NCI-H2107 (cell line): ENCODE measurements at regions not wholly inside any gene's neighbourhood (a gene's known extent, or its start where the extent isn't known, plus 50 kb on each side); places are given as distances from the start of the nearest gene placed in this dataset.
A peak's percentile ranks its signal among the peaks of the same experiment; 100 is the strongest.

Source experiments
- DNase-seq: peaks from one replicate; lab custom pipeline; 2025; lab: John Stamatoyannopoulos, UW

DNA sequence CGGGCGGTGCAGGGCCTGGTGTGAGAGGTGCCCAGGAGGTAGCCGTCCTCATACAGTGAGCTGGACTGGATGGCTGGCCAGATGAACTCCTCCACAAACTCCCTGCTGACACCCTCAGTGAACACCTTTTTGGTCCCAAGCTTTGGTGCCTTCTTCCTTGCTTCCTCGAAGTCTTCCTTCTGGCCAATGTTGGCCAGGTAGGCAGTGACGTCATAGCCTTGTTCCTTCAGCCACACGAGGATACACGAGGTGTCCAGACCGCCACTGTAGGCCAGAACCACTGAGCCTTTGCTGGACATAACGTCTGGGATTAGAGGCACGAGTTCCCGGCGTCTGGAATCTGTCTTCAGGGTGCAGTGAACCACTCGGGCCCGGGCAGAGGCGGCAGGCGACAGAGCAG lies 206.8 kb upstream of the SP4 start:
- no peak for DNase-seq

DNA sequence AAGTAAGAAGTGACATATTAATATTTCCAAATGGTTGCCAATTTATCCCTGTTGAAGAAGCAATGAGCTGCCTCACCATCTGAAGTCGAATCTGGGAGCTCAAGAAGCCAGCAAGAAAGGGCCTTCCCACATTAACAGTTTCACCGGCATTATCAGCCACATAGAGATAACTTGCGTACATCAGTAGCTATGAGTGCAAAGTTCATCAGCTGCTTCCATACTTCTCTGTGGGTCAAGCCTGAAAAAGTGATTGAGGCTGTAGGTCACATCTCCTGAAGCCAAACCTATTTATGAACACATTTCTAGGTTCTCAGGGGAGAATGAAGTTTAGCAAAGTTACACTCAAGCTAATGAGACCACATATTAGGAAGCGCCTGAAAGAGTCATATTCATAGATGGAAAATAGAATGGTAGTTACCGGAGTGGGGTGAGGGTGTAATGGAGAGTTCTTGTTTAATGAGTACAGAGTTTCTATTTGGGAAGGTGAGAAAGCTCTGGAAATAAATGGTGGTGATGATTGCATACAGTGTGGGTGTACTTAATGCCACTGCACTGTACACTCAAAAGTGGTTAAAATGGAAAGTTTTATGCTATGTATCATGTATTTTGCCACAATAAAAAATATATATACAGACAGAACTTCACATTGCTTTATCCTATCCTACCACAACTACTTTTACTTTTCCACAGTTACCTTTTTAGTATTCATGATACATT lies 189.3 kb upstream of the SP4 start:
- no peak for DNase-seq

DNA sequence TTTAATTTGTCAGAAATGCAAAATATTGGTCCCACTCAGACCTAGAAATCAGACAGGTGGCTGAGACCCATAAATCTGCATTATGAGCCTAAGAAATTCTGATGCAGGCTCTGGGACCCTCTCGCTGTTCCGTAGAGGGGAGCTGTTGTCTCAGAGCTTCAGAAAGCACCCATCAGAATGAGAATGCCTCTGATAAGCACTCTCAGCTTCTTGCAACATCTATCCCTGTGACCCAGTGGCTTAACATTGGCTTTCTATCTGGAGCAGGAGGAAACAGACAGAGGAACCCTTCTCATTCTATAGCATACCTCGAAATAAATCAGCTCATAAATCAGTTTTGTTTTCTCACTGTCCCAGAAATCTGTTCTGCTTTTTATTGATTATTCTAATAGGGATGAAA lies 184.6 kb upstream of the SP4 start:
- DNase-seq = no peak

DNA sequence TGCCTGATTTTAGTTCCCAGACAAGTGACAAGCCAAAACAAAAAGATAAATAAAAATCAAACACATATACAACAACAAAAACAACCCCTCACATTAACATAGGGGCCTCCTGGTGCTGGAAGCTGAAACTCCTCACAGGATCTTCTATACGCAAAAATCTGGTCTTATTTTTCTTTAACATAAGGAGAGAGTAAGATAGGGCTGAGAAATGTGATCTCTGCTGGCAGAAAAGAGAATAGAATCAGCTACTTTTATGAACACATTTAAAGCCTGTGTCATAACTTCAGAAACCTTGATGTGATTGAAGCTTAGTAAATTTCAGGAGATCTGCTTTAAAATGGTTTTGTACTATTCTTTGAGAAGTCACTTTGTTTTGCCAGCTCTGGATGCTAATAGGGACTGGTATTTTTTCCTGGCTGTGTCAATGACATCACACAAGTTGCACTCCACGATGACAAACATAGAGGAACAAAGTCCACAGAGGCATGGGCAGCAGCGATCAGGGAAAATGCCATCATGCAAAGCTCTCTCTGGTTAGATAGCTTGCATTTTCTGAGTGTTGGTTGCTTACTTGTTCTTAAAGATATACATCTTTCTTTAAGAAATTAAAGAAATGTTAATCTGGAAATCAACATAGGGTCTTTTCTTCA lies 176.6 kb upstream of the SP4 start:
- DNase-seq = no peak

DNA sequence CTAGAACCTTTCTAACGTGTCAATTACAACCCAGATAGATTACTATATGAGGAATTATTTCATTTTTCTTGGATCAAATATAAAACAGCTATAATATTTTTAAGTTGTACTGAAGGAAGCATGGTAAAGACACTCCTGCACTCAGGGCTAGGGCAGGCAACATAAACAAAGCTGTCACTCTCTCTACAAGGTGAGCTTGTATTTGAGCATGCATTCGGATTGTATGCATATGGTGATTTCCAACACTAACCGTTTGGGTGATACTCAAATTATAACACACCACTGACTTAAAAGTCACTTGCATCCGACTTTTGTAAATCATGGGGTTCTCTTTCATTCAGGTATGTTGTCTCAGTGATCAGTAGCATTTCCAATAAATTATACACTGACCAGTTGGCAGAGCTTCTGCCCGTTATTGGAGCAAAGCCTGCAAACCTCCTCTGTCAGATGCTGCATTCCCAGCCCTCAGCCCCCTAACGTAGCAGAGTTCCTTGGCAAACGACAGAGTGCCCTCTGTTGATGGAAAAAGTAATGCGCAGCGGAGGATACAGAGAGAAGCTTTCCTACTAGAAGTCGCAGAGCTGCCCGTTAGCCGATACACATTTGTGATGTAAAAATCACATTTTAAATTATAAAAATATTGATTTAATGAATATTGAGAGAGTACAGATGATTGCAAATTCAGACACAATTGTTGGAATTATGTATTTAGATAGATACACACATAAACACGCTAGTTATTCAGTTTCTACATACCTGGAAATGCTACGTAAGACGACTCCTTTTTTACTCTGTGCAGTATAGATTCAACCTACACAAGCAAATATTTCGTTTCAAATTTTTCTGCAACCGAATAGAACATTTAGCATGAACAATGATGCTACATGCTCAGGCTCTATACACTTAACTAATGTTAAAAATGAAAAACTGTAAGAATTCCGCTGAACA lies 173.9 kb upstream of the SP4 start:
- peak; percentile 78 for DNase-seq

DNA sequence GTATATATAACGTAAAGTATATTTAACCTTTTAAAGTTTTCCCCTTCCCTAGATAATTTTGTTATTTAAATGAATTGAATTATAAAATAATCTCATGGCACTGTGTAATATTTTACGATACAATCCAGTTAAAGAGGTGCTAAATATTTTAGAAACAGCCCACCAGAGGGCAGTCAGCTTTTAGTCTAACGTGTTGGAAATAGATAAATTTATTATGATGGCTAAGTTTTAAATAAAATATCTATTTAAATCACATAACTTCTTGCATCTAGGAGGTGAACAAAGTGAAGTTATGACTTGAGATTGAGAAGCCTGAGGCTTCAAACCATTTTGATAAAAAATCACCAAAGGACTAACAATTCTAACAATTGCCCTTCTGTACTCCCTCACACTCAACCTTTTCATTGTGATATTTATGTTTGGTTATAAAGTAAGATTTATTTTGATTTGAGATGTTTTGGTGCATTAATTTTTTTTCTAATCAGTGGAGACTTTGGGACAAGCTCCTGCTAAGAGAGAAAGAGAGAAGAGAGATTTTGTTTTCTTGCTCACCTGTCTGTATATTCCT lies 171.5 kb upstream of the SP4 start:
- DNase-seq = no peak

DNA sequence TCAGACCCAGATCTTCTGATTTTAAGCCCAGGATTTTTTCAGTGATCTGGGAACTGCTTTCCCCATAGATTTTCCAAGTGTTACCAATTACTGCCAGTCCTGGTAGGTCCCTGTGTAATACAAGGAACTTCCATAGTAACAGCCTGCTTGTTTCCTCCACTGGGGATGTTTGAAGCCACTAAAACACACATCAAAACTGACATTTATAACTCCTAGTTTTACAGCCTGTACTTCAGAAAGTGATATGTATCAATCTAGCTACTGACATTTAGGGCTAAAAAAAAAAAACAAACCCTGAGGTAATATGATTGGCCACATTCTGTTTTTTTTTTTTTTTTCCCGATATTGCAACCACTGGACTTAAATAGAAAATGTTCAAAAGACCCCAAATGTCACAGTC lies 166.9 kb upstream of the SP4 start:
- DNase-seq = no peak

DNA sequence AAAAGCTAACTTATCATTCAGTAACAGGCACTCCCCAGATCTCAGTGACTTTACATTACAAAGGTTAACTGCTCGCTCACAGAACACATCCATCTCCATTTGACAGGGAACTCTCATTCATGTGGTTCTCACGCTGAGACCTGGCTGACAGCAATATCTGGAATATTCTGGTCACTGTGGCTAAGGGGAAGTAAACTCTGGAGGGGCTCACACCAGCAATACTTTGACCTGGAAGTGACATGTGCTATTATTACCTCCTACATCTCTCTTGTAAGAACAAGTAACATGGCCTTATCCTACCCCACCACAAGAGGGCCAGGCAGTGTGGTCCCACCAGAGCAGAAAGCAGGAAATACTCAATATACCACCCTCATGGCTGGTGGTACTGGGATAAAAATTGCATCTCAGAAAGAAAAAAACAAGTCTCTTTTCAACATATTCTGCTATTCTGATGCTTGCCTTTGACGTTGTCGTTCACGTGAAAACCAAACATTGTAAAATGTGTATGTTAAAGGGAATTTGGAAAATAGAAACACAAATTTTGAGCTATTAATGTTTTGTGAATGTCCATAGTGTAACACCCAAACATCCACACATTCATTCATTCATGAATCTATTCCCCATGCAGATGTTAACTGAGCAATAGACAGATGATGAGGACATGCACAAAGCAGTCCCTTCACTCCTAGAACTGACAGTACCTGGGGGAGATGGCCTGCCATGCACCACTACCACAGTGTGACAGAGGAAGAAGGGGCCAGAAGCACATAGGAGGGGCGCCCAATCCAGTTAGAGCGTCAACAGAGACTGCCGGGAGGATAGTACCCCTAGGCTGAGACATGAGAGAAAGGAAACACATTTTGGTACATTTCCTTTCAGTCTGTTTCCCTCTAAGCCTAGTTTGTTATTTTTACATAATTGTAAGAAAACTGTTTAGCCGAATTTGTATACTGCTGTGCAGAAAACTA lies 166.0 kb upstream of the SP4 start:
- no peak for DNase-seq

DNA sequence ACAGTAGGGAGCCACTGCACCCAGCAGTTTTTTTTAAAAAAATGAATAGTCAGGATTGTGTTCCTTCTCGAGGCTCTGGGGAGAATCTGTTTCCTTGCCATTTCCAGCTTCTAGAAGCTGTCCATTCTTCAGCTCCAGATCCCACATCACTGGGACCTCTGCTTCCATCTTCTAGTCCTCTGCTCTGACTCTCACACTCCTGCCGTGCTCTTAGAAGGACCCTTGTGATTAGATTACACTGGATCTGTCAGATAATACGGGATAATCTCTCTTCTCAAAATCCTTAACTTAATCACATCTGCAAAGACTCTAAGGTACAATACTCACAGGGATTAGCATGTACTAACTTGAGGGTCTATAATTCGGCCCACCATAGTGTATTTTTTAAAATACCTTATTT lies 158.9 kb upstream of the SP4 start:
- DNase-seq = no peak

DNA sequence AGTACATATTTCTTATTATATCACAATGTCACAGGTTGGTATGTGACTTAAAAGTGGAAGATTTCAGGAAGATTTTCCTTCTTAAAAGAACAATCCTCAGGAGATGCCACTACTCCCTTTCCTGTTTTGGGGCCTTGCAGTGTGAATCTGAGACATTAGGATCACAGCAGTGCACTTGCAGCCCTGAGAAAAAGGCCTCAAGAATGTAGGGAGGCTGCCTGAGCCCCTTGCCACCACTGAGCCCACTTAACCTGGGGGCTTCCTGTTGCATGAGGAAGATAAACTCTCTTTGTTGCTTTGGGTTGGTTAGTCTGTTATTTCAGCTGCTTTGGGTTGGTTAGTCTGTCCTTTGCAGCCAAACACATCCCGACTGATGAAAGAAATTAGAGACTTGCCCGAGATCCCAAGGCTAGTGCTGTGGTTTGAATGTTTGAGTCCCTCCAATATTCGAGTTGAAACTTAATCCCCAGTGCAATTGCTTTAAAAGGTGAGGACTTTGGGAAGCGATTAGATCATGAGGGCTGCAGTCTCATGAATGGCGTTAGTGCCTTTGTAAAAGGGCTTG lies 151.3 kb upstream of the SP4 start:
- DNase-seq = no peak

DNA sequence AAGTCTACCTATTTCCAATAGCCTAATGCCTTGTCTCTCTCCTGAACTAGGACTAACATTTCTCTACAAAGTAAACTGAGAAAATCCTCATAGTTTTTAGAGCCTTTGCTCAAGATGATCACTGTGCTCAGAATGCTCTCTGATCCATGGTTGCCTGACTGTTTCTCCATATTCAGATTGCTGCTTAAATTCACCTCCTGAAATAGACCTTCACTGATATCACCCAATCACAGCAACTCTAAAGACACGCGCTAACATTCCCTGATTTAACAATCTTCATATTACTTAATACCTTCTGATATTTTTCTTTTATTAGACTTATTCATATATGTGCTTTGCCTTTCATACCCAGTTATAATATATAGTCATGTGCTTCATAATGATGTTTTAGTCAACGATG lies 148.9 kb upstream of the SP4 start:
- no peak for DNase-seq

DNA sequence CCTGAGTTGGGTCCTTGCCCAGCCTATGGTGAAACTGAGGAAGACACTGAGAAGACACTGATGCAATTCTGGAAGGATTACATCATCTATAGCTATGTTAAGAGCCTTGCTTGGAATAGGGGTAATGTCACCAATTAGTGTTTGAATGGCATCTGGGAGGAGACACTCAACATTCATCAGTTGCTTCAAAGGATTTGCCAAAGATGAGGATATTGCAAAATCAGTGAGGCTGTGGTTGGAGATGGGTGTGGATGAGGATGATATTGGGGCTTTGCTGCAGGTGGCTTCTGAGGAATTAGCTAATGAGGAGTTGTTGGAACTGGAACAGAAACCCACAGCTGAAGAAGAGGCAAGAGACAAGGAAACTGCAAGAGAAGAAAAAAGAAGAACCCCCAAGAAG lies 146.7 kb upstream of the SP4 start:
- no peak for DNase-seq

DNA sequence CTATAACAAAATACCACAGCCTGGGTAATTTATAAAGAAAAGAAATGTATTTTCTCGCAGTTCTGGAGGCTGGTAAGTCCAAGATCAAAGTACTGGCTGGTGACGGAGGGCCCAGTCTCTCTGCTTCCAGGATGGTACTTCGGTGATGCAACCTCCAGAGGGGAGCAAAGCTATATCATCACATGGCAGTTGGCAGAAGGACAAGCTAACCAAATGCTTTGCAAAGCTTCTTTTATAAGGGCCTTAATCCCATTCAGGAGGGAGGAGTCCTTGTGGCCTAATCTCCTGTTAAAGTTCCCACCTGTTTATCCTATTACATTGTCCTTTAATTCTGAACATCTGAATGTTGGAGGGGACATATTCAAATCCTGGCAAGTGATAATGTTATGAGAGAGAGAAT lies 134.1 kb upstream of the SP4 start:
- no peak for DNase-seq

DNA sequence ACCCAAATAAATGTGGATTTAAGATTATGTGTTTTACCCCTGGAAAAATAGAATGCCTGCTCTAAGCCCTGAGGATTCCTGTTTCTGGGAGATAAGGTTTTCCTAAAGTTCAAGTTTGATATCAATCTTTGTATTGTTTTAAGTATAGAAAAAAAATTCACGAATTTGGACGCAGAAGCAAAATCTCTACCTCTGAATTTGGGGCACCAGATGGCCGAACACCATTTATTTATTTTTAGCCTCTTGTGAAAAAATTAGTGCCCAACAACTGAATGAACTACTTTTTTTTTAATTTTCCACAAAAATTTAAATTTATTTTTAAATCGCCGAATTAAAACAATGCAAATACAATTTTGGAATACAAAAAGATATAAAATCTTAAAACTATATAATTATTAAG lies 128.1 kb upstream of the SP4 start:
- DNase-seq = no peak

DNA sequence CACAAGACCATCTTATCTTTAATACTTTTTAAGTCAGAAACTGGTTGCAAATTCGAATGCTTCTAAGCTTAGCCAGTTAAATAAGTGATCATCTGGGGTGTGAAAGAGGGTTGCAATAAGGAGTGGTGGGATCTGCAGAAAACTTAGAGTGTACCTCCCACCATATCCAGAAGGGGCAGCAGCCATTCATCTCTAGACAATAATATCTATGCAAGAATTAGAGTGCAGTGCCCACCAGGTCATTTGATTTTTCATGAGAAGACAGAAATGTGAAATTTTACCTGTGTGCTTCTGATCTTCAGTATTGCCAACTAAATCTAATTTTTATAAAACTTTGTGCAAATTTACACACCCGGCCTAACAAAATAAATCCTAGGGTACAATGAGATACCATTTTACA lies 127.2 kb upstream of the SP4 start:
- no peak for DNase-seq

DNA sequence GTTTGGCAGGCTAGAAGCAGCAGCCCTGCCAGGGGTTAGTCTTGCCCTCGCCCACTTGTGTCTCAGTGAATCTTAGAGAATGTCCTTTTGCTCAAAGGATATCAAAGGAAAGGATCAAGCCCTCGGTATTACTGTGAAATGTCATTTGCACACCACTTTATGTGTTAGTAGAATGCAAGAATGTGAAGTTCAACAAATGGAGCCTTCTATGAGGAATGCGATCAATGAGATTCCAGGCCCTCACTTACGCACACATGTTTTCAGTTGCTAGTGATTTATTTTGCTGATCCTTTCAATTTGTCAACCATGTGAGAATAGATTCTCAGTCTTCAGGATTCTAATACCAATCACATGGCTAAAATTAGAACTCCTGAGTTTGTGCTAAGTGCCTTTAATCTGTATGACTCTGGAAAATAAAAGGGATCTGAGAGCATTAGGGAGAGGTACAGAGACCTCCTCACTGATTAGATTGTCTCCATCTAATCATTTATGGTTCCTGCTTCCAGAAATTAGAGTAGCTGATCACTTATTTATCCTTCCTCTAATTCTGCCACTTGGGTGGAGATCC lies 123.0 kb upstream of the SP4 start:
- DNase-seq = no peak

DNA sequence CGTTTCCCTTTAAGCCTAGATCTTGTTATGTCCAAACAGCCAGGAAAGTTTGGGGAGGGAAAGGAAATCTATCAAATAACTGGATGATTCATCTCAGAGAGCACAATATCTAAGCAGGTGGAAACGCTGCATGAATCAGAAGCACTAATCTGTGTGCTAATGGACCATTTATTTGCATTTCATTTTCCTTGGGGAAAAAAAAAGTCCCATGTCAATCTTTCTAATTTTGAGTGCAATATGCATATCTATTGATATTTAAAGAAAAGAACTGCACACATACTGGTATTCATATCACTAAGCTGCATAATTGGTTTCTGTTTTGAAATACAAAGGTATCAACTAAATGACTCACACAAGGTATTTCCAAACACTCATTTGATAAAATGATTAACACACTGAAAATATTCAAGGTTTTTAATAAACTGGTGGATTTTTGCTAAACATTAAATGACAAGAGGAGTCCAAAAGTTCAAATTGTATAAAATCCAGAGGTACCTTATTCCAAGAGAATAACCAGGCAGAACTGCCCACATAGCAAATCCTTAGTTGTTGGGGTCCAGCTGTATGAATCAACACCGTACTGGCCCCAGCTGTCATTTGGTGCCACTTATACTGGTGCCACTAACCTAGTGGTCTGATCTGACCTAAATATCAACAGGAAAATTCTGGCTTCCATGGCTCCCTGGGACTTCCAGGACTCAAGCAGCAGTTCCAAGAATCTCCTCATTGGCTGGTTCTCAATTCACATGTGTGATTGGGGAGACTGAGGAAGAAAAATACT lies 122.2 kb upstream of the SP4 start:
- no peak for DNase-seq

DNA sequence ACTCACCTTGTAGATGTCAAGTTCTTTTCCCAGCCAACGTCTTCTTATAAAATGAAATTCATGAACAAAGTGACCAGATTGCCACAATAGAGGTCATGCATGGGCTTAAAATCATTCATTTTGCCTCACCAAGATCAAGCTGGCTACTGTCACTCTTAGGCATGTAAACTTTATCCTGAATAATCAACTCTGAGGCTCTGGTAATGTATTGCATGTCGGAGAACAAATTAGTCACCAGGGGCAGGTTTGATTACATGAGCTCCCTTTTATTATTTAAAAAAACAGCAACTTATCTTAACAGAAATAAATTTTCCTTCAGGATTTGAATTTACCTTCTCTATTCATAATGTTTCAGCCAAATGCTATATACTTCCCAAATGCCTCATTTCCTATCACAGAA lies 112.9 kb upstream of the SP4 start:
- no peak for DNase-seq

DNA sequence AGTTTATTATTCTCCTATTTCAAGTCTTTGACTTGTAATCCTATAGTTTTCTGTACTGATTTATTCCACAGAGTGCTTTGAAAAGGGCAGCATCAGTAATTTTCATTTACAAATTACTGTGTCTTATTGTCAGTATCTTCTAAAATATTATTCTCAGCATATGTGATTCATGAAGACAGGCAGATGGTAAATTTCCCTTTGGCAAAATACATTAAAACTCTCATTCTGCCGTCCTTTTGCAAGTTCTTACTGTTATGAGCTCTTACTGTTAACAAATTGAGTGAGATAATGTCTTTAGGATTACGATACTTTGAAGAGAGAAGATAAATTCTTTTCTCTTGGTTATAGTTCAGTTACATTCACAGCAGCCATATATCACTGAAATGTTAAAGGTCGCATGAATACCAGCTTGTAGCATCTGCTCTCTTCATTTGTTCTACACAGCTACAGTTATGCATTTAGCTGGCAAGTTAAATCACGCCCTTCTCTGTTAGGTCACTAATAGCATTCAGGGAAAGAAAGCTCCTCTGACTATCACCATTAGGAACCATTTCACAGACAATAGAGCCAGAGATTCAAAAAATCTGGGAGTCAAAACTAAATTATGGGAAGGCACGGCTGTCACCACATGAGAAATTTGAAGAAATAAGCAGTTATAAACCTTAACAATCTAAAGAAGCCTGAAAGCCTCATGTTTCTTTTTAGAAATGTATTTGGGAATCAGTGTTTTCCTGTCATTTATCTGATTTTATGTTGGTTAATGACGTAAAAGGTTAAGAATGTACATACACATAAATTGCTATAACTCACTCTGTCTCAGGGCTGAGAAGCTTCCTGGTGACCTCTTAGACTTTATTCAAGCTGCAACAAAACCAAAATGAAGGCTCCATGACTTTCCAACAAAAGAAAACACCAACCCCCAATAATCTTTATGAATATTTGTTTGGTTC lies 109.6 kb upstream of the SP4 start:
- DNase-seq = no peak
